SK-N-SH (cell line): ENCODE measurements at regions not wholly inside any gene's neighbourhood (a gene's known extent, or its start where the extent isn't known, plus 50 kb on each side); places are given as distances from the start of the nearest gene placed in this dataset.

Experiments used
- CTCF ChIA-PET: fragments of 300-600, 350-600 bp; formaldehyde crosslinking; extraction: SDS; loops from one replicate; lab custom pipeline; 2021; lab: Yijun Ruan, JAX
- POLR2A ChIA-PET: fragments of 350-600 bp; sonication (Branson Sonifier 250); formaldehyde crosslinking; extraction: SDS; loops from one replicate; lab custom pipeline; 2020; ENCODE audit warnings: antibody characterized with exemption, inconsistent platforms; lab: Yijun Ruan, JAX
- DNase-seq: peaks from one replicate; pipeline ENCODE4 v3.0.0; 2012
- H2AFZ ChIP-seq: fragments of 200-600 bp; sonication (generic); 2 replicates; pipeline ENCODE4 v1.8.1; 2016; ENCODE audit warnings: antibody characterized with exemption, mild to moderate bottlenecking, low read depth
- H3F3A ChIP-seq: fragments of 200-600 bp; sonication (generic); replicated peaks from 2 replicates; pipeline ENCODE3; 2016; ENCODE audit warnings: antibody characterized with exemption, mild to moderate bottlenecking; ENCODE audit not compliant: insufficient read depth
- H3K27ac ChIP-seq, 2 experiments: fragments of 200-500 bp in 1 of 2; fragments of 200-600 bp in 1 of 2; sonication (Bioruptor generic) in 1 of 2; sonication (generic), shearing (Covaris generic) in 1 of 2; 2 replicates each; pipeline versions ENCODE4 v1.5.1 to v1.6.1; 2014 to 2016; ENCODE audit warnings: low read depth in 2 of 2, inconsistent platforms in 1 of 2, low read length in 1 of 2, mild to moderate bottlenecking in 1 of 2, mixed read lengths in 1 of 2
- H3K27me3 ChIP-seq: fragments of 200-600 bp; sonication (generic), shearing (Covaris generic); 2 replicates; pipeline ENCODE4 v1.6.1; 2016; ENCODE audit warnings: mixed run types; ENCODE audit not compliant: insufficient read depth
- H3K36me3 ChIP-seq, 2 experiments: fragments of 200-500 bp in 1 of 2; fragments of 200-600 bp in 1 of 2; sonication (Bioruptor generic) in 1 of 2; sonication (generic) in 1 of 2; replicated peaks in 1 of 2; 2 replicates each; pipeline versions ENCODE3 to v1.5.1; 2014 to 2016; ENCODE audit warnings: low read length in 1 of 2, mild to moderate bottlenecking in 1 of 2; ENCODE audit not compliant: insufficient read depth in 2 of 2, control insufficient read depth in 1 of 2
- H3K4me1 ChIP-seq, 2 experiments: fragments of 200-500 bp in 1 of 2; fragments of 200-600 bp in 1 of 2; sonication (Bioruptor generic) in 1 of 2; sonication (generic), shearing (Covaris generic) in 1 of 2; 2 replicates each; pipeline versions ENCODE4 v1.5.1 to v1.6.1; 2014 to 2016; ENCODE audit warnings: low read depth in 1 of 2, low read length in 1 of 2, mixed run types in 1 of 2; ENCODE audit not compliant: insufficient read depth in 2 of 2, control insufficient read depth in 1 of 2
- H3K4me2 ChIP-seq: fragments of 200-600 bp; sonication (generic), shearing (Covaris generic); 2 replicates; pipeline ENCODE4 v1.6.1; 2017; ENCODE audit warnings: mixed run types
- H3K4me3 ChIP-seq, 2 experiments: fragments of 200-500 bp in 1 of 2; fragments of 200-600 bp in 1 of 2; sonication (Bioruptor generic) in 1 of 2; sonication (generic), shearing (Covaris generic) in 1 of 2; 2 replicates each; pipeline versions ENCODE4 v1.5.1 to v1.8.1; 2014 to 2016; ENCODE audit warnings: low read depth in 2 of 2, inconsistent platforms in 1 of 2, low read length in 1 of 2, mild to moderate bottlenecking in 1 of 2, mixed read lengths in 1 of 2, moderate library complexity in 1 of 2
- H3K79me2 ChIP-seq: fragments of 200-600 bp; sonication (generic); 2 replicates; pipeline ENCODE4 v1.8.1; 2017; ENCODE audit warnings: mild to moderate bottlenecking; ENCODE audit not compliant: insufficient read depth
- H3K9ac ChIP-seq: fragments of 200-600 bp; sonication (generic); 2 replicates; pipeline ENCODE4 v1.6.1; 2017; ENCODE audit warnings: mixed run types
- H3K9me2 ChIP-seq: fragments of 200-600 bp; sonication (generic); 2 replicates; pipeline ENCODE4 v1.6.1; 2017; ENCODE audit warnings: mixed run types
- H3K9me3 ChIP-seq: fragments of 200-600 bp; sonication (generic); 2 replicates; pipeline ENCODE4 v1.6.1; 2017; ENCODE audit warnings: mixed run types, mild to moderate bottlenecking, moderate library complexity
- H4K20me1 ChIP-seq: fragments of 200-600 bp; sonication (generic); 2 replicates; pipeline ENCODE4 v1.6.1; 2017; ENCODE audit warnings: mild to moderate bottlenecking, mixed run types; ENCODE audit not compliant: insufficient read depth
- CTCF ChIP-seq: fragments of 200-600 bp; sonication (generic); IDR thresholded peaks from 2 replicates; pipeline ENCODE4 v1.6.1; 2017; ENCODE audit warnings: antibody characterized with exemption, mild to moderate bottlenecking, moderate library complexity
- EP300 ChIP-seq, 2 experiments: IDR thresholded peaks; 2 replicates each; pipeline versions ENCODE4 v1.4.0 to v1.6.1; 2012; ENCODE audit warnings: borderline replicate concordance in 1 of 2, low read depth in 1 of 2, low read length in 1 of 2
- EZH2phosphoT487 ChIP-seq: fragments of 200-600 bp; sonication (generic); IDR thresholded peaks from 2 replicates; pipeline ENCODE4 v1.6.1; 2017; ENCODE audit warnings: low read depth, mixed run types, mild to moderate bottlenecking, antibody characterized with exemption, moderate library complexity, borderline replicate concordance
- JUND ChIP-seq: IDR thresholded peaks from 2 replicates; pipeline ENCODE4 v1.4.0; 2012
- MAX ChIP-seq: IDR thresholded peaks from 2 replicates; pipeline ENCODE4 v1.4.0; 2012; ENCODE audit warnings: low read depth
- MXI1 ChIP-seq: IDR thresholded peaks from 2 replicates; pipeline ENCODE4 v1.6.1; 2012; ENCODE audit warnings: mild to moderate bottlenecking, low read depth, low read length, improper control_type of control experiment
- NFIC ChIP-seq: IDR thresholded peaks from 2 replicates; pipeline ENCODE4 v1.4.0; 2012; ENCODE audit warnings: borderline replicate concordance
- PBX3 ChIP-seq: IDR thresholded peaks from 2 replicates; pipeline ENCODE4; 2012
- RCOR1 ChIP-seq: fragments of 150-350 bp; IDR thresholded peaks from 2 replicates; pipeline ENCODE4 v1.6.1; 2017; ENCODE audit warnings: antibody characterized with exemption, low read length
- REST ChIP-seq: IDR thresholded peaks from 2 replicates; pipeline ENCODE4 v1.6.1; 2012; ENCODE audit warnings: mild to moderate bottlenecking, low read depth, low read length, moderate library complexity
- RFX5 ChIP-seq: IDR thresholded peaks from 2 replicates; pipeline ENCODE4 v1.6.1; 2012; ENCODE audit warnings: mild to moderate bottlenecking, improper control_type of control experiment, low read length
- SIN3A ChIP-seq: IDR thresholded peaks from 2 replicates; pipeline ENCODE4 v1.6.1; 2012; ENCODE audit warnings: low read depth, mild to moderate bottlenecking, low read length, moderate library complexity, borderline replicate concordance
- TCF12 ChIP-seq: IDR thresholded peaks from 2 replicates; pipeline ENCODE4 v1.4.0; 2012
- TEAD4 ChIP-seq: IDR thresholded peaks from 2 replicates; pipeline ENCODE4 v1.4.0; 2012; ENCODE audit warnings: mild to moderate bottlenecking, borderline replicate concordance; ENCODE audit not compliant: insufficient read depth
- USF1 ChIP-seq: IDR thresholded peaks from 2 replicates; pipeline ENCODE4 v1.4.0; 2012; ENCODE audit warnings: low read depth, borderline replicate concordance
- USF2 ChIP-seq: fragments of 150-350 bp; IDR thresholded peaks from 2 replicates; pipeline ENCODE4 v1.6.1; 2017; ENCODE audit warnings: antibody characterized with exemption, low read length, low read depth, borderline replicate concordance
- WGBS: methylation state at CpG from one replicate; pipeline ENCODE4 v1.1.6; 2017; ENCODE audit warnings: low lambda C conversion rate; 5-methylcytosine and 5-hydroxymethylcytosine counted together

GRCh38 chr1:18580691-18581419 lies 49.8 kb upstream of the PAX7 start:
- Histone ChIP-seq H3K79me2 (no peaks in the 10 kb centered on the region), H3K27me3 (no peaks in the 10 kb centered on the region), H3K4me3 (no peak overlapping the region), H3F3A (no peaks in the 10 kb centered on the region), H3K4me1 (no peaks in the 10 kb centered on the region; a peak in 1 of 4 replicates), H3K27ac (no peak overlapping the region), H3K9me3 (no peaks in the 10 kb centered on the region), H2AFZ (no peak overlapping the region), H3K36me3 (no peaks in the 10 kb centered on the region), H4K20me1 (no peaks in the 10 kb centered on the region), H3K4me2 (no peak overlapping the region), H3K9me2 (no peaks in the 10 kb centered on the region), H3K9ac (no peak overlapping the region)
- TF ChIP-seq JUND (no peak), RCOR1 (no peak), EZH2phosphoT487 (no peak), NFIC (no peak), MAX (no peak), USF1 (no peak), REST (no peak), TCF12 (no peak), RFX5 (no peak), SIN3A (no peak), USF2 (no peak), MXI1 (no peak), TEAD4 (no peak), EP300 (IDR thresholded peaks at IDR 0.05; ENCODE audit: borderline replicate concordance in 1 of 2, low read depth in 1 of 2, low read length in 1 of 2) (no peak), PBX3 (no peak), CTCF (no peak)
- DNase-seq: no peak
- ChIA-PET POLR2A (interaction anchor here (1.2 kb wide), 1 partner anchor 657 kb away, joined by 3 read pairs; no protein-coding TSS in a partner anchor), CTCF (interaction anchor here (0.6 to 9.8 kb wide), 107 partner anchors 8 to 1091 kb away, joined by 3 to 144 read pairs (median 4); partner anchors contain the start of gene IGSF21)
- 49% methylated on average over 12 of the region's 13 CpGs for WGBS
